Activated CD8-positive, alpha-beta memory T cell treated with anti-CD3 and anti-CD28 coated beads, Interleukin-2, amount 50 U/mL, for 4 hours (primary cell): ENCODE measurements at regions not wholly inside any gene's neighbourhood (a gene's known extent, or its start where the extent isn't known, plus 50 kb on each side); places are given as distances from the start of the nearest gene placed in this dataset.
"Not testable (repeated sequence)": the region's sequence is repeated elsewhere in the genome, so short reads cannot be mapped to it uniquely, and the experiment has no call there.

ENCODE experiments used
- DNase-seq: peaks from one replicate; pipeline ENCODE4 v3.0.0-alpha.2; 2020

- DNase-seq, result not testable (repeated sequence)
Measured at GRCh38 chr21:5138687-5139086, 5382.7 kb upstream of the TPTE start.

GRCh38 chr21:5139528-5139927 is 5381.9 kb upstream of the TPTE start:
- DNase-seq, result not testable (repeated sequence)

GRCh38 chr21:5143011-5143410 is 5378.4 kb upstream of the TPTE start:
- not testable (repeated sequence) for DNase-seq

- not testable (repeated sequence) for DNase-seq
Measured at GRCh38 chr21:5144731-5145130, 5376.7 kb upstream of the TPTE start.

GRCh38 chr21:5147685-5148084 is 5373.7 kb upstream of the TPTE start:
- not testable (repeated sequence) for DNase-seq

GRCh38 chr21:5149222-5149621 is 5372.2 kb upstream of the TPTE start:
- DNase-seq, result not testable (repeated sequence)

GRCh38 chr21:5153842-5154640 is 5367.3 kb upstream of the TPTE start:
- not testable (repeated sequence) for DNase-seq

- peak; percentile 75 for DNase-seq
Measured at GRCh38 chr21:5154641-5154982, 5366.8 kb upstream of the TPTE start.

GRCh38 chr21:5162693-5163574 is 5358.4 kb upstream of the TPTE start:
- DNase-seq, result not testable (repeated sequence)

GRCh38 chr21:5165829-5166228 is 5355.6 kb upstream of the TPTE start:
- not testable (repeated sequence) for DNase-seq
